Activated naive CD8-positive, alpha-beta T cell (primary cell): ENCODE measurements at regions not wholly inside any gene's neighbourhood (a gene's known extent, or its start where the extent isn't known, plus 50 kb on each side); places are given as distances from the start of the nearest gene placed in this dataset.

ENCODE experiments used
- H3K27ac Mint-ChIP-seq: one replicate; pipeline ENCODE4 v1.8.0; 2021; ENCODE audit warnings: mixed read lengths
- H3K27me3 Mint-ChIP-seq: one replicate; pipeline ENCODE4 v1.8.0; 2021; ENCODE audit warnings: mixed read lengths
- H3K36me3 Mint-ChIP-seq: one replicate; pipeline ENCODE4 v1.8.0; 2021; ENCODE audit warnings: mixed read lengths
- H3K4me1 Mint-ChIP-seq: one replicate; pipeline ENCODE4 v1.8.0; 2021; ENCODE audit warnings: low read depth, mixed read lengths
- H3K4me3 Mint-ChIP-seq: one replicate; pipeline ENCODE4 v1.8.0; 2021; ENCODE audit warnings: mild to moderate bottlenecking, mixed read lengths
- H3K9me3 Mint-ChIP-seq: one replicate; pipeline ENCODE4 v1.8.0; 2021; ENCODE audit warnings: low read depth, mixed read lengths

DNA sequence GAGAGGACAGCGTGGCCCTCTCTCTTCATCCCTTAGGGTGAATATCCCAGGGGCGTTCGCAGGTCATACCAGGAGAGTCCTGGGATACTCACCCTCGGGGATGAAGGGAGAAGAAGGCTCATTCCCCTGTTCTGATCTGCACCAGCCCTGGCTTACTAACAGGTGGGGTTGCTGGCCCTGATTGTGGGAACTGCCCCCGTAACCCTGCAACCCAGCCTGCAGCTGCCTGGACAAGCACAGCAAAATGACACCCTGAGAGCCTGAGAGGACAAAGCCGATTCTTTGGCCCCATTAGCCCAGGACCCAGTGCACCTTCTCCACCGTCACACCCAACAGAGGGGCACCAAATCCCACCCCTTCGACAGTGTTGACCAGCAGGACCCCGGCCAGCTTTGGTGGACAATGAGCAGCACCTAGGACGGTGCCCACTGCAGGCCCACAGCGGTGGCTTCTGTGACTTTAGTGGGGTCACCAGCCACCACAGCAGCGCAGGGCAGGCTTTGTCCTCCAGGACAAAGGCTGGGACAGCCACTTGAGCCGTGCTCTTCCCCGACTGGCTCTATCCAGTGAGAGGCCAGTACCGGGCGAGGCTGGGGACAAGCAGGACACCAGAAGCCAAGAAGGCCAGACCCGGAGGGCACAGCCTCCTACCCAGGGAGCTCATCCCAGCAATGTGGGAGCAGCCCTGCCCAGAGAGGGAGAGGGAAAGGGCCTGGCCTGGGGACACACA, 98.5 kb upstream of the RTL6 start:
- Mint-ChIP-seq H3K9me3 (no peaks in the 10 kb centered on the region), H3K4me3 (no peak overlapping the region), H3K4me1 (peaks cover 3% of the 10 kb centered on the region), H3K27ac (no peak overlapping the region), H3K27me3 (peaks cover 11% of the 10 kb centered on the region), H3K36me3 (no peaks in the 10 kb centered on the region)

DNA sequence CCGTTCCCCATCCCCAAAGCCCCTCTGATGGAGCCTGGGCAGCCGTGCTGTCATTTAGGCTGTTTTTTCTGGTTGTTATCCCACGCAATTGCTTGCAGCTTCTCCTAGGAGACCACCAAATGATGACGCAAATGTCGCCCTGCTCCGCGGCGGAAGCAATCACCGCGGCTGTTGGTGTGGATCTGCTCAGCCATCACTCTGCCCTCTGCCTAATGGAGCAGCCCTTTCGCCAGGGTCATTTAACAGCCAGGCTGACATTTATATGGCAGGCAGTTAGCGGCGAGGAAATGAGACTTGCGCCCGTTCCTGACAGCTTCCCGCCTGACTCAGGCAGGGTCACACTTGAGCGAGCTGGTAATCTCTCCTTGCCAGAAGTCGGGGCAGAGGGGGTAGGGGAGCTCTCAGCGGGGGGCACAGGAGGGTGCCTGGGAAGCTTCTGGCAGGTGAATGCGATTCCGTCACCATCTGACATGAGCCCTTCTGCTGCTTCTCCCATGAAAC, 97.9 kb upstream of the RTL6 start:
- Mint-ChIP-seq H3K27me3 (peaks cover 11% of the 10 kb centered on the region), H3K9me3 (no peaks in the 10 kb centered on the region), H3K4me1 (peaks cover 3% of the 10 kb centered on the region), H3K36me3 (no peaks in the 10 kb centered on the region), H3K4me3 (no peak overlapping the region), H3K27ac (no peak overlapping the region)

DNA sequence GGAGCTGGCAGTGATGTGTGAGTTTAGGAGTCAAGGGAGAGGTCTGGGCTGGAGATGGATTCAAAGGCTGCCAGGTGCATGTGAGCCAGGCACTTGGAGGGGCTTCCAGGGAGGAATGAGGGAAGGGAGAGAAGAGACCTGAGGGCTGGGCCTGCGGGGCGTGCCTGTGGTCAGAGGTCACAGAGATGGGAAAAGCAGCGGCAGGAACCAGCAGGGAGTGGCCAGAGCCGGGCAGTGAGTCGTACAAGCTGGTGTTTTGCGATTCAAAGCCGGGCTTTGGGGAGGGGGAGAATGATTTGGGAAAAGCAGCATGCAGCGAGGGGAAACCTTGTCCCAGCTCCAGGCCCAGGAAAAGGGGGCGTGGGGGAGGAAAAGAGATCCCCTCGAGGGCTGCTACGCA, 96.9 kb upstream of the RTL6 start:
- Mint-ChIP-seq H3K4me3 (no peak overlapping the region), H3K4me1 (peaks cover 3% of the 10 kb centered on the region), H3K36me3 (no peaks in the 10 kb centered on the region), H3K27me3 (peaks cover 11% of the 10 kb centered on the region), H3K9me3 (no peaks in the 10 kb centered on the region), H3K27ac (no peak overlapping the region)

DNA sequence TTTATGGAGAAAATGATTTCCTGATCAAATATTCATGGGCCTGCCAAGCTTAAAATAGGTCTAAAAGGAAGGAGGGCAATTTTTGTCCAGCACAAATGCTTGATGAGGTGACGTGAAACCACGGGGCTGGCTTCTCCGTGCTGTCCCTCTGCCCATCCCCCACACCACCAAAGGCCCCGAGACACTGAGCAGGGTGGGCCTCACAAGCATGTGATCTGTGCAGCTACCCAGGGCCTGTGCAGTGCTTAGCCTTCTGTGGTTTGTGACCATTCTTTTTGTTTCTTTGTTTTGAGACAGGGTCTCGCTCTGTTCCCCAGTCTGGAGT, 94.8 kb upstream of the RTL6 start:
- Mint-ChIP-seq H3K36me3 (no peaks in the 10 kb centered on the region), H3K27ac (no peak overlapping the region), H3K4me1 (peaks cover 3% of the 10 kb centered on the region), H3K4me3 (no peak overlapping the region), H3K27me3 (peaks cover 11% of the 10 kb centered on the region), H3K9me3 (peaks cover 4% of the 10 kb centered on the region)

DNA sequence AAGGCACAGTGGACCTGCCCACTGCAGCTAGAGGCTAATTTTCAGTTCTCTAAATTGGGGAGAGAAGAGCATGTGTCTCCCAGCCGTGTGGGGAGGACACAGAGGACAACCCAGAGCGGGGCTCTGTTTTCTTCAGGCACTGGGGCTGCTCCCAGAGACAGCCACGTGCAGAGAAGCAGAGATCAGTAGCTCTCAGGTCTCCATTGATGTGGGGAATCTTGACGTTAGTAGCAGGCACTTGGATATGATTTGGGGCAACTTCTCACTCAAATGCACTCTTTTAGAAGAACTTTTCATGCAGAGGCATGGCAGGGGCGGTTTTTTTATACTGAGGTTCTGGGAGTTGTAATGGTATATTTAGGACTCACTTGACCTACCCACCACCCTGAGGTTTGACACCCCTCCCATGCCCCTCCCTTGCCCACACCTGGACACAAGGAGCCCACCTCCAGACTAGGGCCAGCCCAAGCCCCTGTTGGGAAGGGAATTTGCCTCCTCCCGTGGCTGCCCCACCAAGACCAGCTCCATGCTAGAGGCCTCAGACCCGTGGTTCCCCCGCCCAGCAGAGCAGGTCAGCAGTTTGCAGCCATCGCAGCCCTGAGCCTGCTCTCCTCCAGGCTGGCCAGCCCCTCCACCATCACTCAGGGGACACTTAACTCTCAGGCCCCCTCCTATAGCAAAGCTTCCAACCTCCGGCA, 94.2 kb upstream of the RTL6 start:
- Mint-ChIP-seq H3K9me3 (peaks cover 4% of the 10 kb centered on the region), H3K4me3 (no peak overlapping the region), H3K36me3 (no peaks in the 10 kb centered on the region), H3K4me1 (peaks cover 3% of the 10 kb centered on the region), H3K27me3 (peaks cover 15% of the 10 kb centered on the region), H3K27ac (no peak overlapping the region)

DNA sequence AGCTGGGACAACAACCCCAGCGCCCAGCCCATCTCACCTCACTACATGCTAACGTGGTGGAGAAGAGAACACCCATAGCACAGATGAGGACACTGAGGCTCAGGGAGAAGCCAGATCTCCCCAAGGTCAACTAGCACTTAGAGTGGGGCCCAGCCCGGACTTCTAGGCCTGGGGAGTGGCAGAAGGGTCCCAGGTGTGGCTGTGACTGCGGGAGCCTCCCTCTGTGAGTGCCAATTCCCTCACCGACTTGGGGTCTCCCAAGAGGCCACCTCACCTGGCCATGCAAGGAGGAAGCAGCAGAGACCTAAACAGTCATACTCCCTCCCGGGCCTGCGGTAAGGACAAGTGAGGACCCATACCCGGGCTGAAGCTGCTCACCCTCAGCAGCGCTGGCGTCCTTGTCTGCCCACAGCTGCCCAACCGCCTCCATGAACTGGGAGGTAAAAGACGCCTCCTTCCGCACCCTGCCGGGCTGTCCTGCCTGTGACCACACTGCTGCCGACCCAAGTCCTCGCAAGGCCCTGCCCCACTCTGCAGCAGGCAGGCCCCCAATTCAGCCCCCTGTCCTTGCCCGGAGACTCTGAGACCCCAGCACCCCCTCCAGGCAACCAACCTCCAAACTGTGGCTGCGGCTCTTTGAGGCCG, 93.2 kb upstream of the RTL6 start:
- Mint-ChIP-seq H3K27ac (no peak overlapping the region), H3K4me1 (peaks cover 5% of the 10 kb centered on the region), H3K4me3 (no peak overlapping the region), H3K27me3 (peaks cover 17% of the 10 kb centered on the region), H3K36me3 (no peaks in the 10 kb centered on the region), H3K9me3 (peaks cover 4% of the 10 kb centered on the region)

DNA sequence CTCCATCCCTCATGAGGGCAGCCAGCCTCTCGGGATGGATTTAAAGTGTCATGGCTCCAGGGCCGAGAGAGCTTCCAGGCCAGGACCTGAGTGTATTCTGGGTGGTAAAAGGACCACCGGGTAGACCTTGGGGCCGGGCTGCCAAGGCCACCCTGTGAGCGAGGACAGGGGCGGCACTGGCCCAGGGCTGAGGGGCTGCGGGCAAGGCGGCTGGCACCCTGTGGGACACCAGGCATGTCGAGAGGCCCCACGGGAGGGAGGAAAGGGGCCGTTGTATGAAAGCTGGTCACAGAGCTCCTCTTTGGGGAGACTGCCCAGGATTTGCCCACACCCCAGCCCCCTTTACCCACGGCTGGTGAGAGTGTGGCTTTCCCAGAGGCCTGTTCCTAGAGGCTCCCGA, 92.3 kb upstream of the RTL6 start:
- Mint-ChIP-seq H3K36me3 (no peaks in the 10 kb centered on the region), H3K27ac (no peak overlapping the region), H3K9me3 (peaks cover 4% of the 10 kb centered on the region), H3K4me3 (no peak overlapping the region), H3K27me3 (peaks cover 17% of the 10 kb centered on the region), H3K4me1 (peaks cover 5% of the 10 kb centered on the region)

DNA sequence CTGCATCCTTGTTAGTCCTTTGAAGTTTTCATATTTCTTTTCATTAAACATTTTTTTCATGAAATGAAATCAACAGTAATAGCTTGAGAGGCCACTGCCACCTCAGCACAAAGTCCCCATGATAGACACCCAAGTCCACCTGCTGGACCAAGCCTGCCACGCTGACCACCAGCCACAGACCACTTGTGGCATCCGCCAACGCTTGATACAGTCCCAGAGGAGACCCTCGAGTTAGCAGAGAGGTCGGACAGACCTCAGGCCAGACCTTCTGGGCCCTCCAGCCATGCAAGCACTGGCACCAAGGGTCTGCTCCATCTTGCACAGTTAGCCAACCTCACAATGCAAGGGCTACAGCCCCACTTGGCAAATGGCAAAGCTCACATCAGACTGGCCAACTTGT, 91.8 kb upstream of the RTL6 start:
- H3K36me3 Mint-ChIP-seq = no peaks in the 10 kb centered on the region
- peaks cover 14% of the 10 kb centered on the region for H3K27me3 Mint-ChIP-seq
- H3K9me3 Mint-ChIP-seq = peaks cover 4% of the 10 kb centered on the region
- H3K27ac Mint-ChIP-seq = no peak overlapping the region
- no peak overlapping the region for H3K4me3 Mint-ChIP-seq
- H3K4me1 Mint-ChIP-seq = peaks cover 4% of the 10 kb centered on the region

DNA sequence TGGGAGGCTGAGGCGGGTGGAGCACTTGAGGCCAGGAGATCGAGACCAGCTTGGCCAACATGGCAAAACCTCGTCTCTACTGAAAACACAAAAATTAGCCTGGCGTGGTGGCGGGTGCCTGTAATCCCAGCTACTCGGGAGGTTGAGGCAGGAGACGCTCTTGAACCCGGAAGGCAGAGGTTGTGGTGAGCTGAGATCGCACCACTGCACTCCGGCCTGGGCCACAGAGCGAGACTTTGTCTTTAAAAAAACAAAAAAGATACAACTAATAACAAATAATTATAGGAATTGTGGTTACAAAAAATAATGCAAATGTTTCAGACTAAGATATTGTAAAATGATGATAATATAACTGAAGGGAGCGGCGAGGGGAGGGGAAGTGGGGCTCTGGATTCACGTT, 90.3 kb upstream of the RTL6 start:
- Mint-ChIP-seq H3K9me3 (peaks cover 4% of the 10 kb centered on the region), H3K27me3 (peaks cover 8% of the 10 kb centered on the region), H3K4me3 (no peak overlapping the region), H3K27ac (no peak overlapping the region), H3K36me3 (no peaks in the 10 kb centered on the region), H3K4me1 (peaks cover 2% of the 10 kb centered on the region)

DNA sequence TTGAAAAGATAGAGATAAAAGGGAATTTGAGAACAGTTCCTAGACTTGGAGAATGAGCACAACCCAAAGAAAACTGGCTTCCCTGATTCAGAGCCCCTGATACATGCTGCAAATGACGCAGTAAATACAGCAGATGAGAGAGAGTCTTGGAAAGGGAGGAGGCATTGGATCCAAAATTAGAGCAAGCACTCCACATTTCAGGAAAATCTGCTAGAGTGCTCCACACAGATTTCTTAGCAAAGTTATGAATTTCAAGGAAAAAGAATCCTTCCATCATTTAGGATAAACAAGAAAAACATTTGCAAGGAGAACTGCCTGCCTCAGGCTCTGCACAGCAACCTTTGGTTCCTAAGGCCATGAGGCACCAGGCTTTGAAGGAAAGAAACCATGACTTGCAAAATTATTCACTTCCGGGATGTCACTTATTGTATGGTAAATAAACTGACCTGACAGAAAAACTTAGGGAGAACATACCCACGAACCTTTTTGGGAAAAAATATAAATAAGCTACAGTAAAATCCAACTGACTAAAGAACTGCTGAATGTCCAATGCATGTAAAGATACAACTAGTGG, 89.8 kb upstream of the RTL6 start:
- no peak overlapping the region for H3K27ac Mint-ChIP-seq
- H3K4me1 Mint-ChIP-seq = peaks cover 2% of the 10 kb centered on the region
- no peak overlapping the region for H3K4me3 Mint-ChIP-seq
- H3K36me3 Mint-ChIP-seq = no peaks in the 10 kb centered on the region
- H3K27me3 Mint-ChIP-seq = peaks cover 6% of the 10 kb centered on the region
- peaks cover 4% of the 10 kb centered on the region for H3K9me3 Mint-ChIP-seq

DNA sequence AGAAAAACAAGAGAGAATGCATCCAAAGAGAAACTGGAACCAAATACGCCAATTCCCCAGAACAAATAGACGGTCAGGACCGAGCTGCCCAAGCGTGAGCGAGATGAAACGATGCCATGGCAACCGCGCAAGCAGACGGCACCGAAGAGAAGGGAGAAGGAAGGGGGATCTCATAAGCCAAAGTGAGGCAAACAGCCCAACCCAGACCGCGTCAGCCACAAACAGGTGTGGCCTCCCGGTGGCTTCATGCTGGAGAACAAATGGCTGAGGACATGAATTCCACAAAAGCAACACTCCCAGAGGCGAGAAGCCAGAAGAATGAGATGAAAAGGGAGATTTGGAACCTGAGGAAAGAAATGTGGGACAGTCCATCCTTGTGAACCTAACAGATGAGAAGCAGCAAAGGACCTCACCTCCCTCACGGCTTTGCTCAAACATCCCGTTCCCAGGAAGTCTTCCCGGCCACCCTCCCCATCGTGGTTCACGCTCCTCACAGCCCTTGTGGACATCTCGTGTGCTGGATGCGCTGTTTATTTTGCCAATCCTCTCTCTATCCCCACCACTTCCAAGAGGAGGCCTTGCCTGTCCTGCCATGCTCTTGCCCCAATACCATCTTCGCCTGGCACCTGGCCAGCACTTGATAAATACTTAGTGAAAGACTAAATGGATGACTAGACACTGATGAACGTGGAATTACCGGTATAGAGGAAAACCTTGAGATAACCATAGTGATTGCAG, 89.1 kb upstream of the RTL6 start:
- Mint-ChIP-seq H3K36me3 (no peaks in the 10 kb centered on the region), H3K9me3 (peaks cover 4% of the 10 kb centered on the region), H3K4me3 (no peak overlapping the region), H3K27me3 (peaks cover 6% of the 10 kb centered on the region), H3K27ac (no peak overlapping the region), H3K4me1 (peaks cover 2% of the 10 kb centered on the region)

DNA sequence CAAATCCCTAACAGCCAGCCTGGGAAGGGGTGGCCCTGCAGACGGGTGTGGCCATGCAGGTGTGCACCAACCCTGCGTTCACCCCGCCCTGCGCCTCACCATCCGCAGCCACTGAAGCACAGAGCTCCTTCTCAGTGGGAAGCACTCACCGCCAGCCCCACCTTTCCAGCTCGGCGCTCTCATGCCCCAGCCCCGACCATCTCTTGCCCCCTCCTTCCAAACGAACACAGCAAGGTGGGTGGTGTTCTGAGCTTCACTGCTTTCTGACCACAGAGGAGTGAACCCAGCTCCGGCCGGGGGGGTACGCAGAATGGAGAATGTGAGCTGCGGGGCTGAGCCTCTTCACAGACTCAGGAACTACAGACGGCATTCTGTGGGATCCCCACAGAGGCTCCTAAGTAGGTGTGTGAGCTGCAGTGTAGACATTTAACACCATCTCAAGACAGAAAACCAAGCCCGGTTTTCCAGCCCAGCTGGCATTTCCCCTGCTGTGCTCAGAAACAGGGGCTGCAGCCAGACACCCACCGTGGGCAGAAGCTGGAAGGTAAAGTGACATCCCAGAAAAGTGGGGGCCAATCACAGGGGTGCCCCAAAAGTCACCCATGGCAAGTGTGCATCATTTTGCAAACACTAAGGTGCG, 88.4 kb upstream of the RTL6 start:
- H3K4me1 Mint-ChIP-seq = peaks cover 2% of the 10 kb centered on the region
- H3K27ac Mint-ChIP-seq = no peak overlapping the region
- H3K4me3 Mint-ChIP-seq = no peak overlapping the region
- peaks cover 6% of the 10 kb centered on the region for H3K27me3 Mint-ChIP-seq
- H3K36me3 Mint-ChIP-seq = no peaks in the 10 kb centered on the region
- H3K9me3 Mint-ChIP-seq = peaks cover 4% of the 10 kb centered on the region

DNA sequence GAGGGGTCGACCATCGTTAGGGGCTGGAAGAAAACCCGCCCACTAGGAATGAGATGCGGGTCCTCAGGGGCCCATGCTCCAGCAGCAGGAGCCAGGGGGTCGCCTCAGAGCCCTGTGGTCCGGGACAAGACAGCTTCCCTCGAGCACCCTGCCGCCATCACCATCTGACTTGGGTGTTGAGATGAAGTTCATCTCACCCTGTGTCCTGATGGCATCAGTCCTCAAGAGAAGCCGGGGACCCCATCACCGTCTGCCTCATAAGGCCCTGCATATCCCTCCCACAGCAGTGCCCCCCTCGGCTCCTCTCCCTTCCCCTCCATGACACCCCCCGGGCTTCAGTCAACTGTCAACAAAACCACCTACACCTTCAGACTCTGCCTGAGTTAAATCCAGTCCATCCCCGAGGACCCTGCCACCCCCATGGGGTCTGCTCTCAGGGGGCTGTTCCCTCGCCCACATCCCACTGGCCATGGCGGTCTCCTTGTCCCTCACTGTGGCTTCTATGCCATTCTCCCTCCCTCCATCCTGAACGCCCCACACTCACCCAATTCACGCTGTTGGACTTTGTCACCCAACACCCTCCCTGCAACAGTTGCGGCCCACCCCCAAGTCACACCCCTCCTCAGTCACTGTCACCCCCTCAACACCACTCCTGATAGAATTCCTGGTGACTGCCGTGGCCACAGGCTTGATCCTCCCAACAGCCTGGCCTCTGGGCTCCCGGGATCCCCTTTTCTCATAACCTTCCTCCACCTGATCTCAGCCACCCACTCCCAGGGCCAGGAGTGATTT, 87.7 kb upstream of the RTL6 start:
- Mint-ChIP-seq H3K36me3 (no peaks in the 10 kb centered on the region), H3K4me1 (peaks cover 2% of the 10 kb centered on the region), H3K27me3 (peaks cover 6% of the 10 kb centered on the region), H3K4me3 (no peak overlapping the region), H3K9me3 (peaks cover 4% of the 10 kb centered on the region), H3K27ac (no peak overlapping the region)
